ENCODE measurements at regions not wholly inside any gene's neighbourhood (a gene's known extent, or its start where the extent isn't known, plus 50 kb on each side); places are given as distances from the start of the nearest gene placed in this dataset.

DNA sequence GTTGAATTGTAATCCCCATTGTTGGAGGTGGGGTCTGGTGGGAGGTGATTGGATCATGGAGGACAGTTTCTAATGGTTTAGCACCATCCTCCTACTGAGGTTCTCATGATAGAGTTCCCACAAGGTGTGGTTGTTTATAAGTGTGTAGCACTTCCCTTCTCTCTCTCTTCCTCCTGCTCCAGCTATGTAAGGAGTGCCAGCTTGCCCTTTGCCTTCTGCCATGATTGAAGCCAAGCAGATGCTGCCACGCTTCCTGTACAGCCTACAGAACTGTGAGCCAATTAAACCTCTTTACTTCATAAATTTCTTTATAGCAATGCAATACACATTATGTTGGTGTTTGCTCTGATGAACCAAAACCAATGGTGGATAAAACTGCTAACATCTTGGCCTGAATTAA, 238.2 kb downstream of the EFNB2 start:
- DNase-seq (ENCODE audit: low spot score), result no peak

- DNase-seq (ENCODE audit: low spot score), result no peak
Observed at GRCh38 chr13:106296723-106297122, 238.7 kb downstream of the EFNB2 start.

- no peak for DNase-seq (ENCODE audit: low spot score)
Observed at GRCh38 chr13:106295971-106296370, 239.5 kb downstream of the EFNB2 start.

GRCh38 chr13:106291006-106291405, 244.5 kb downstream of the EFNB2 start:
- peak; percentile 53 for DNase-seq (ENCODE audit: low spot score)

GRCh38 chr13:106287351-106287750, 248.1 kb downstream of the EFNB2 start:
- DNase-seq (ENCODE audit: low spot score), result no peak

DNA sequence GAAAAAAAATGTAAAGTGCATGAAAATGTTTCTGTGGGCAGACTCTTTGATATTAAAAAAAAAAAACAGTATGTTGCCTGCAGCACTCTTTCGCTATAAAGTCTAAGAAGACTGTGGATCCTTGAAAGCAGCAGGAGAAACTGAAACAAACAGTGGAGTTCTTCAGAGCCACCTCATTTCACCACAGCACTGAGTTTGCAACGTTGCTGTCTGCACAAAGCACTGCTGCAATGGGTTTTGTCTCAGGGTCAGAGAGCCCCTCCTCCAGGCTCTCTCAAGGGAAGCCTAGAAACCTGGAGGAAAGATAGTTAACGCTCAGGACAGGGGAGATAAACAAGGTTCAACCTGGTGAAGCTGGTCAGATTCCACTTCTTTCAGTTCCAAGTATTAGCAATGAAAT, 248.7 kb downstream of the EFNB2 start:
- DNase-seq (ENCODE audit: low spot score), result no peak

- DNase-seq (ENCODE audit: low spot score), result peak; percentile 27
Observed at GRCh38 chr13:106284358-106284757, 251.1 kb downstream of the EFNB2 start.

DNA sequence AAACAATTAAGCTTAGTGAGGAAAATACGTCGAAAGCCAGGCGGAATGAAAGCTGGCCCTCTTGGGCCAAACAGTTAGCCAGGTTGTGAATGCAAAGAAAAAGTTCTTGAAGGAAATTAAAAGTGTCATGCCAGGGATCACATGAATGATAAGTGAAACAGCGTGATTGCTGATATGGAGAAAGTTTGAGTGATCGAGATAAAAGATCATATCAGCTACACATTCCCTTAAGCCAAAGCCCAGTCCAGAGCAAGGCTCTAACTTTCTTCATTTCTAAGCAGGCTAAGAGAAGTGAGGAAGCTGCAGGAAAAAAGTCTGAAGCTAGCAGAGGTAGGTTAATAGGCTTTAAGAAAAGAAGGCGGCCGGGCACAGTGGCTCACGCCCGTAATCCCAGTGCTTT, 254.0 kb downstream of the EFNB2 start:
- no peak for DNase-seq (ENCODE audit: low spot score)

DNA sequence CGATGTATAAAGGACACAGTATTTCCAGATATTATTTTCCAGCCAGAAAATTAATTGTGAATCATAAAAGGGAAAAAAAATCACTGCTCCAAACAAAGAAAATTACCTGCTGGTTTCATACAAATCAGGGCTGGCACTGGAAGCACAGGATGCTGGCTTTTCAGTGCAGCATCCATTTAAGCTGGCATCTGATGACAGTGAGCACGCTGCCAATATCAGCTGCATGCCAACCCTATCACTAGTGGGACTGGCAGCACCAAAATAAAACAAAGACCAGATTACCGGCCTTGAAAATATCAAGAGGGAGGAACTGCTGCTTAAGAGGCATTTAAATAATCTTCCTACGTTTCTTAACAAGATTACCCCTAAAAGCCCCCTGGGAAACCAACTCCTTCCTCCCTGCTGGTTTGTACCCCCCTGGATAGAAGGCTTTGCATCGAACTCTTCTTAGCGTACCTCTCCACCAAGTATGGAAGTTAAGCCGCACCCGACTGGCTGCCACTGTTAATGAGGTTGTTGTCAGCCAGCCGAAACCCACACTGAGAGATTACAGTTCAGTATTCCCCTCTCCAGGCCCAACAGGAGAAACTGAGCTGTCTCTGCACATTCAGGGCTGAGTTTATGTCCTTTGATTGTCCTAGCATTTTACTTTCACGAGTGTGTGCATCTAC, 257.8 kb downstream of the EFNB2 start:
- no peak for DNase-seq (ENCODE audit: low spot score)

DNA sequence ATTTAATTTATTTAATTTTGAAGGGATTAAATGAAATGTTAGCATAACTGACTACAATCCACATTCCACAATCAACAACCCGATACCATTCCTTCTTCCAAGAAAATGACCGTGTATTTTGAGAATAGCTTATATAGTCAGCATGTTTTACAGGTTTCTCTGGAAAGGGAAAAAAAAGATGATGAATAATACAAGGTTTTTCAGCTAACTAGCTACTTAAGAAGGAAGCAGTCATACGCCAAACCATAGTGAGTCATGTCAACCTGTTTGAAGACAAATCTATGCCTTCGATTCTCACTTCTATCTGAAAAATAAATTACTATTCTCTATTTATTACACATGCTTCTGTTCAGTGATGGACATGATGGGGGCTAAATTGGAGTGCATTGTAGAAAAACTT, 258.6 kb downstream of the EFNB2 start:
- DNase-seq (ENCODE audit: low spot score), result peak; percentile 23

- DNase-seq (ENCODE audit: low spot score), result no peak
Observed at GRCh38 chr13:106275446-106276032, 259.9 kb downstream of the EFNB2 start.

GRCh38 chr13:106274551-106275203, 260.8 kb downstream of the EFNB2 start:
- peak; percentile 2 for DNase-seq (ENCODE audit: low spot score)

DNA sequence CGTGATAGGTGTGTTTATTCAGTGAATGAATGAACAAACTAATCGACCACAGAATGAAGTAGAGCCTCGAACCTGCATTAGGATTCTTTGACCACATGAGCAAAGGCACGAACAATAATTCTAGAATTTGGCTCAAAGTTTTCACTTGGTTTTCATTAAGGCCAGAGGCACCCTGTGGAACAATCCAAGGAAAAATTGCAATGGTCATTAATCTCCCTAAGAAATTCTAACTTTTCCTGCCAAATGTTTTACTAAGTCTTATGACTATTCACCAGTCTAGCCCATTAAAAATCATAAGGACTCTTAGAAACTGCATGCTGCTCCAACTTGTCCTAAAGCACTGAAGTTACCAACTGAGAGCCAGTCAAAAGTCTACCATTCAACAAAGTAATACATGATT, 271.7 kb downstream of the EFNB2 start:
- no peak for DNase-seq (ENCODE audit: low spot score)

GRCh38 chr13:106262886-106263285, 272.6 kb downstream of the EFNB2 start:
- peak; percentile 15 for DNase-seq (ENCODE audit: low spot score)

DNA sequence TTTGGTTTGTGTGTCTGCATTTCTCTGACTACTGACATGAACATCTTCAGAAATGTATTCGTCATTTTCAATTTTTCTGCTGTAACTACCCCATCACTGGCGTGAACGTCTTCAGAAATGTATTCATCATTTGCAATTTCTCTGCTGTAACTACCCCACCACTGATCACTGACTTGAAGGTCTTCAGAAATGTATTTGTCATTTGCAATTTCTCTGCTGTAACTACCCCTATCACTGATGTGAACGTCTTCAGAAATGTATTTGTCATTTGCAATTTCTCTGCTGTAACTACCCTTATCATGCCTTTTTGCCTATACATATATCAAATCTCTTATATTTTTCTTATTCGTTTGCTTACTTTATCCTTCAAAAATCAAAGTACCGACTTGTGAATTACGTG, 274.0 kb downstream of the EFNB2 start:
- DNase-seq (ENCODE audit: low spot score), result no peak

GRCh38 chr13:106260352-106260751, 275.1 kb downstream of the EFNB2 start:
- no peak for DNase-seq (ENCODE audit: low spot score)

- no peak for DNase-seq (ENCODE audit: low spot score)
Observed at GRCh38 chr13:106259928-106260327, 275.5 kb downstream of the EFNB2 start.

GRCh38 chr13:106246666-106247188, 288.7 kb downstream of the EFNB2 start:
- DNase-seq (ENCODE audit: low spot score), result no peak

DNA sequence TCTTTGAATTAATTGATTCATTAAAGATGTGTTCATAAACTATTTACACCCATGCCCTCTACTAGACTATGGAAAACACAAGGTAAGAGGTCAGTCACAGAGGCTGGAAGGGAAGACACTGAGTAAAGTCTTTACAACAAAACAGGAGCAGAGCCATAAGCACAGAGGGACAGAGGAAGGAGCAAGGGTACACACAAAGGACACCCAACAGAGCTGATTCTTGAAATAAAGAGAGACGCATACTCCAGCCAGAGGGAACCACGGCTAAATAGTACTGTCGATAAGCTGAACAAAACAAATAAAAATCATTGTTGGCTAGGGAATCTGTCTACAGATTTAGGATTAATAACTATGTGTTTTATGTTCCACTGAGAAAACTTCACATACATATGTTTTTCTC, 289.2 kb downstream of the EFNB2 start:
- DNase-seq (ENCODE audit: low spot score), result no peak

GRCh38 chr13:106243011-106243565, 292.4 kb downstream of the EFNB2 start:
- DNase-seq (ENCODE audit: low spot score), result no peak

GRCh38 chr13:106241974-106242953, 293.2 kb downstream of the EFNB2 start:
- DNase-seq (ENCODE audit: low spot score), result no peak

- no peak for DNase-seq (ENCODE audit: low spot score)
Observed at GRCh38 chr13:106238690-106239089, 296.8 kb downstream of the EFNB2 start.

Data from kidney tubule cell (primary cell).